Omental fat pad (tissue), 3 donors: ENCODE measurements at regions not wholly inside any gene's neighbourhood (a gene's known extent, or its start where the extent isn't known, plus 50 kb on each side); places are given as distances from the start of the nearest gene placed in this dataset.
"Not testable (repeated sequence)": the region's sequence is repeated elsewhere in the genome, so short reads cannot be mapped to it uniquely, and the experiment has no call there.

Experiments
- ATAC-seq: fragments of 150-250 bp; one replicate; pipeline ENCODE4 v1.9.1; 2016; ENCODE audit warnings: mild to moderate bottlenecking, moderate library complexity; ENCODE audit not compliant: low FRiP score
- DNase-seq: peaks from one replicate; pipeline ENCODE4 v3.0.0-alpha.2; 2019; ENCODE audit warnings: low spot score
- CTCF ChIP-seq, 3 donors: fragments of 450-650 bp; IDR thresholded peaks; one replicate each; pipeline ENCODE4 v1.5.1; 2016 to 2017; ENCODE audit warnings: antibody characterized with exemption in 3 of 3, mild to moderate bottlenecking in 3 of 3, moderate library complexity in 2 of 3

- TF ChIP-seq CTCF (IDR thresholded peaks at IDR 0.05): no peak
- DNase-seq (no peak), ATAC-seq (no peak)
Measured at GRCh38 chr11:105372206-105372605, 232.6 kb upstream of the CARD18 start.

DNA sequence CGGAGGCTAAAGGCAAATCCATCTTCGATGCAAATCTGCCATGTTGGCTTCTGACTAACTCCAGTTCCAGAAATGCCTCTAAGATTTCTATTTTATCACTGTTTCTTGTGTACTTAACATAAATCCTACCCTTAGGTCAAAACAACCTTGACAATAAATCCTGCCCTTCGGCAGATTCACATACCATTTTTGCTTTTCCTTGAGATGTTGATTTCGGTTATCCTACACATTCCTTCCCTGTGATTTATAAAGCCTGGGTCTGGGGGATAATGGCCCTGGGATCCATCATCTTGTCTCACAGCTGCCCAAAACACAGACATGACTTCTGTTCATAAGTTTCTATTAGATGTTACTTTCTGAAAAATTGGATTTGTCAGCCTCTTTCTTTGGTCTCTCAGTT lies 231.7 kb upstream of the CARD18 start:
- TF ChIP-seq CTCF (IDR thresholded peaks at IDR 0.05): no peak
- DNase-seq (no peak), ATAC-seq (no peak)

DNA sequence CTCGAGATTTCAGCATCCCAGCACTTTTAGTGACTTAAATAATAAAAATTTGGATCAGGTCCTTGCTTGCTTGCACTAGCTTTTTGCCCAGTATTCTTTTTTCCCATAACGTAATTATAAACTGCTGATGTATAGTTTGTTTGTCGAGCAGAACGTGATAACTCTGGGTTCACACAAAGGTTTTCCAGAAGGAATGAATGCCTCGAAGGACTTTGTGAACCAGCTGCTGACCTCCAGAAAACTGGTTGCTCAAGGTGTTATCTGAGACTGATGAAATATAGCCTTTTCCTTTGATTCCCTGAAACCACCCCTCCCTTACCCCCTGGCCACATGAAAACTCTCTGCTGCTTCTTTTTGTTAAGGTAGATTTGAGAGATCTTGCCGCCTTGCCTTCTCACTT lies 229.1 kb upstream of the CARD18 start:
- DNase-seq (no peak), ATAC-seq (no peak)
- TF ChIP-seq CTCF (IDR thresholded peaks at IDR 0.05): no peak

DNA sequence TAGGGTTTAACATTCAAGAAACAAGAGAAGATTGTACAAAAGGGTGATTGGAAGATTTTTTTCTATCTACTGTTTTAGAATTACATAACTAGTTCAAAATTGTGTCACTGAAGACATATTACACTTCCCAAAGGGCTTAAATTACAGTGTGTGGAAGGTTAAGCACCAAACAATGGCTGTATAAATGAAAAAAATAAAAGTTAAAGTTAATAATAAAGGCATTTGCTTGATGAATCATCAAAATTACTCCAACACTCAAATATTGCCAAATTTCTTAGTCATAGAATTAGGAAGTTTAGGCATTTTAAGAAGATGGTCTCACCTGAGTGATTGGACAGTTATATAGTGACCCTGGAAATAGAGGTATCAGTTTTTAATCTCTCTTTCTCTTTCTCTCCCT lies 227.6 kb upstream of the CARD18 start:
- ATAC-seq (no peak), DNase-seq (no peak)

GRCh38 chr11:105361651-105362050 lies 222.1 kb upstream of the CARD18 start:
- DNase-seq: no peak
- no peak for TF ChIP-seq CTCF (IDR thresholded peaks at IDR 0.05)
- no peak for ATAC-seq

More for the DNA sequence above, 227.6 kb upstream of the CARD18 start:
- no peak for TF ChIP-seq CTCF (IDR thresholded peaks at IDR 0.05)

DNA sequence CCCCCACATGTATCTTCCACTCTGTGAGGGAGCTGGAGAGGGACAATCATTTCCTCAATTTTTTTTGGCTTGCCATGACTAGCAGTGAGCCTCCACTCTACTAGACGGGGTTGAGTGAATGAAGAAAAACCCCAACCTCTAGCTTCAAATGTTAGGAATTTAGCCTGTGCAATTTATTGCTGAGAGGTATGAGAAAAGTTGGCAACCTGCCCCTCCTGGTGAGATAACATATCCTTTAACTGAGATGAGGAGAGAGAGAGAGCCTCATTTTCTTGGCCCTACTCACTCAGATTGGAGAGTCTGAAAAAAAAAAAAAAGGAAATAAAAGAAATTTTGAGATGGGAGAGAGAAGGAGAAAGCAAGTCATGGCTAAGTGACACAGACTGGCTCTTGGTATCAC lies 218.2 kb upstream of the CARD18 start:
- no peak for TF ChIP-seq CTCF (IDR thresholded peaks at IDR 0.05)
- no peak for DNase-seq
- peak; percentile 64 for ATAC-seq

DNA sequence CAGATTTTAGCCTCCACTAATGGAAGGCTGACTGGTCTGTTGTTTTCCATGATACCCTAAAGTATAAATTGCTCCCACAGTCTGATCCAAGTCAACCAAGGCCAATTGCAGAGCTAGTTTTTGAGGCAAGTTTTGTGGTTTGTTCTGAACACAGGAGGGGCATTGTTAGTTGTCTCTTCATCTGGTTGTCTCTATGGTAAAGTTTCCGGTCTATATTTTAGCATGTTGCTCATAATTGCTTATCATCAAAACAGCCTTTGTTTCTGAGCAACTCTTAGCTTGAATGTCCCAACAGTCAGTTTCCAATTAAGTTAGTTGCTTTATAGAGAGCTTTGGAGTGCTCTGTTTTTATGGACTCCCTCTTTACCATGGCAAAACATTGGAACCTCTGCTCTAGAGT lies 217.6 kb upstream of the CARD18 start:
- no peak for TF ChIP-seq CTCF (IDR thresholded peaks at IDR 0.05)
- DNase-seq: no peak

GRCh38 chr11:105349867-105350266 lies 210.3 kb upstream of the CARD18 start:
- not testable (repeated sequence) for DNase-seq, ATAC-seq

More for the DNA sequence above, 217.6 kb upstream of the CARD18 start:
- no peak for ATAC-seq
